ENCODE measurements at regions not wholly inside any gene's neighbourhood (a gene's known extent, or its start where the extent isn't known, plus 50 kb on each side); places are given as distances from the start of the nearest gene placed in this dataset.

DNA sequence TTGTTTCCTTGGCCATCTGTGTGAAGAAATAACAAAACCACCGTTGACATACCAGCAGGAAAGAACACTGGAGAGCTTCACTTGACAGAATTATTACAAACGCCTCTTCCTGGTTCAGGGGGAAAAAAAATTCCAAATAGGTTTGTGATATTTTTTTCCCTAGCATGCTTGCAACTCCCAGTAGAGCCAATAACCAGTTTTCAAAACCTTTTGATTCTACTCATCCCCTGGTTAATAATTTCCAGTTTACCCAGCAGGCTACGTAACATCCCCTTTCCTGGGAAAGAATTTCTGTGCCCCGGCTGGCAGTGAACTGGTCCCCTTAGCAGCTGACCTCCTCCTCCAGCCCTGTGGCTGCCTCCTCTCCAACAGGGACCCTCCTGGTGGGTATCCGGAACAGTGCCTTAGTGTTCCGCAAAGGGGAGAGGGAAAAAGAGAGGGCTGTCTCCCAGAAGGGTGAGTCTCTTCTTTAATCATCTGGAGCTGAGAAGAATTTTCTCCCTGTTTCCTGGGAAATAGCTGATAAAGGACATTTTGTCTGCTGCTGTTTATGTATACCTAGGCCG is 72.8 kb upstream of the BOD1 start (continued):
- TF ChIP-seq, protein P1, sequence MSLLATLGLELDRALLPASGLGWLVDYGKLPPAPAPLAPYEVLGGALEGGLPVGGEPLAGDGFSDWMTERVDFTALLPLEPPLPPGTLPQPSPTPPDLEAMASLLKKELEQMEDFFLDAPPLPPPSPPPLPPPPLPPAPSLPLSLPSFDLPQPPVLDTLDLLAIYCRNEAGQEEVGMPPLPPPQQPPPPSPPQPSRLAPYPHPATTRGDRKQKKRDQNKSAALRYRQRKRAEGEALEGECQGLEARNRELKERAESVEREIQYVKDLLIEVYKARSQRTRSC (CRISPR knock-in tag; IDR thresholded peaks at IDR 0.05; ENCODE audit: low read depth) = no peak
- TF ChIP-seq ZNF430 (CRISPR knock-in tag; IDR thresholded peaks at IDR 0.05) (no peak), ZNF282 (IDR thresholded peaks at IDR 0.05; ENCODE audit: partially characterized antibody) (no peak), ZNF124 (CRISPR knock-in tag; IDR thresholded peaks at IDR 0.05) (no peak), ZBTB1 (CRISPR knock-in tag; IDR thresholded peaks at IDR 0.05; ENCODE audit: borderline replicate concordance) (no peak), NRL (CRISPR knock-in tag; IDR thresholded peaks at IDR 0.05; ENCODE audit: borderline replicate concordance) (no peak), SMARCC2 (IDR thresholded peaks at IDR 0.05) (no peak), HOXA9 (CRISPR knock-in tag; IDR thresholded peaks at IDR 0.05; ENCODE audit: borderline replicate concordance) (no peak), SP1 (IDR thresholded peaks at IDR 0.05) (no peak), SP1 (CRISPR knock-in tag; IDR thresholded peaks at IDR 0.05) (no peak), SPEN (CRISPR knock-in tag; IDR thresholded peaks at IDR 0.05; ENCODE audit: low read depth) (no peak; the same call in 1 of the 2 replicates), NBN (conservative IDR thresholded peaks at IDR 0.05) (no peak), NCOA2 (CRISPR knock-in tag; IDR thresholded peaks at IDR 0.05) (peak; percentile 54; the same call in 1 of the 2 replicates), SALL2 (CRISPR knock-in tag; IDR thresholded peaks at IDR 0.05) (no peak), ZNF446 (CRISPR knock-in tag; IDR thresholded peaks at IDR 0.05) (no peak), DNMT1 (CRISPR knock-in tag; IDR thresholded peaks at IDR 0.05) (no peak), ZNF180 (CRISPR knock-in tag; IDR thresholded peaks at IDR 0.05; ENCODE audit: borderline replicate concordance, low read depth) (no peak), CENPT (CRISPR knock-in tag; IDR thresholded peaks at IDR 0.05; ENCODE audit: low read depth) (no peak), ERF (CRISPR knock-in tag; IDR thresholded peaks at IDR 0.05) (0 out of 2 replicates have a peak, but pooled peaks have one; percentile 35), MTA3 (CRISPR knock-in tag; IDR thresholded peaks at IDR 0.05) (no peak), EZH2 (conservative IDR thresholded peaks at IDR 0.05; ENCODE audit: low read depth, low read length) (no peak), MYNN (CRISPR knock-in tag; IDR thresholded peaks at IDR 0.05; ENCODE audit: low read depth) (no peak), BRCA1 (CRISPR knock-in tag; IDR thresholded peaks at IDR 0.05) (no peak)
- TF ChIP-seq, protein P2, sequence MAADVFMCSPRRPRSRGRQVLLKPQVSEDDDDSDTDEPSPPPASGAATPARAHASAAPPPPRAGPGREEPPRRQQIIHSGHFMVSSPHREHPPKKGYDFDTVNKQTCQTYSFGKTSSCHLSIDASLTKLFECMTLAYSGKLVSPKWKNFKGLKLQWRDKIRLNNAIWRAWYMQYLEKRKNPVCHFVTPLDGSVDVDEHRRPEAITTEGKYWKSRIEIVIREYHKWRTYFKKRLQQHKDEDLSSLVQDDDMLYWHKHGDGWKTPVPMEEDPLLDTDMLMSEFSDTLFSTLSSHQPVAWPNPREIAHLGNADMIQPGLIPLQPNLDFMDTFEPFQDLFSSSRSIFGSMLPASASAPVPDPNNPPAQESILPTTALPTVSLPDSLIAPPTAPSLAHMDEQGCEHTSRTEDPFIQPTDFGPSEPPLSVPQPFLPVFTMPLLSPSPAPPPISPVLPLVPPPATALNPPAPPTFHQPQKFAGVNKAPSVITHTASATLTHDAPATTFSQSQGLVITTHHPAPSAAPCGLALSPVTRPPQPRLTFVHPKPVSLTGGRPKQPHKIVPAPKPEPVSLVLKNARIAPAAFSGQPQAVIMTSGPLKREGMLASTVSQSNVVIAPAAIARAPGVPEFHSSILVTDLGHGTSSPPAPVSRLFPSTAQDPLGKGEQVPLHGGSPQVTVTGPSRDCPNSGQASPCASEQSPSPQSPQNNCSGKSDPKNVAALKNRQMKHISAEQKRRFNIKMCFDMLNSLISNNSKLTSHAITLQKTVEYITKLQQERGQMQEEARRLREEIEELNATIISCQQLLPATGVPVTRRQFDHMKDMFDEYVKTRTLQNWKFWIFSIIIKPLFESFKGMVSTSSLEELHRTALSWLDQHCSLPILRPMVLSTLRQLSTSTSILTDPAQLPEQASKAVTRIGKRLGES (CRISPR knock-in tag; IDR thresholded peaks at IDR 0.05; ENCODE audit: borderline replicate concordance) = no peak
- TF ChIP-seq, protein P3, sequence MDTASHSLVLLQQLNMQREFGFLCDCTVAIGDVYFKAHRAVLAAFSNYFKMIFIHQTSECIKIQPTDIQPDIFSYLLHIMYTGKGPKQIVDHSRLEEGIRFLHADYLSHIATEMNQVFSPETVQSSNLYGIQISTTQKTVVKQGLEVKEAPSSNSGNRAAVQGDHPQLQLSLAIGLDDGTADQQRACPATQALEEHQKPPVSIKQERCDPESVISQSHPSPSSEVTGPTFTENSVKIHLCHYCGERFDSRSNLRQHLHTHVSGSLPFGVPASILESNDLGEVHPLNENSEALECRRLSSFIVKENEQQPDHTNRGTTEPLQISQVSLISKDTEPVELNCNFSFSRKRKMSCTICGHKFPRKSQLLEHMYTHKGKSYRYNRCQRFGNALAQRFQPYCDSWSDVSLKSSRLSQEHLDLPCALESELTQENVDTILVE (CRISPR knock-in tag; IDR thresholded peaks at IDR 0.05) = no peak
- TF ChIP-seq, protein P4, sequence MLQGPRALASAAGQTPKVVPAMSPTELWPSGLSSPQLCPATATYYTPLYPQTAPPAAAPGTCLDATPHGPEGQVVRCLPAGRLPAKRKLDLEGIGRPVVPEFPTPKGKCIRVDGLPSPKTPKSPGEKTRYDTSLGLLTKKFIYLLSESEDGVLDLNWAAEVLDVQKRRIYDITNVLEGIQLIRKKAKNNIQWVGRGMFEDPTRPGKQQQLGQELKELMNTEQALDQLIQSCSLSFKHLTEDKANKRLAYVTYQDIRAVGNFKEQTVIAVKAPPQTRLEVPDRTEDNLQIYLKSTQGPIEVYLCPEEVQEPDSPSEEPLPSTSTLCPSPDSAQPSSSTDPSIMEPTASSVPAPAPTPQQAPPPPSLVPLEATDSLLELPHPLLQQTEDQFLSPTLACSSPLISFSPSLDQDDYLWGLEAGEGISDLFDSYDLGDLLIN (CRISPR knock-in tag; IDR thresholded peaks at IDR 0.05; ENCODE audit: borderline replicate concordance) = no peak
- TF ChIP-seq, protein P5, sequence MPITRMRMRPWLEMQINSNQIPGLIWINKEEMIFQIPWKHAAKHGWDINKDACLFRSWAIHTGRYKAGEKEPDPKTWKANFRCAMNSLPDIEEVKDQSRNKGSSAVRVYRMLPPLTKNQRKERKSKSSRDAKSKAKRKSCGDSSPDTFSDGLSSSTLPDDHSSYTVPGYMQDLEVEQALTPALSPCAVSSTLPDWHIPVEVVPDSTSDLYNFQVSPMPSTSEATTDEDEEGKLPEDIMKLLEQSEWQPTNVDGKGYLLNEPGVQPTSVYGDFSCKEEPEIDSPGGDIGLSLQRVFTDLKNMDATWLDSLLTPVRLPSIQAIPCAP (CRISPR knock-in tag; IDR thresholded peaks at IDR 0.05; ENCODE audit: low read depth) = no peak

Measured in HepG2 (cell line).